ENCODE measurements at regions not wholly inside any gene's neighbourhood (a gene's known extent, or its start where the extent isn't known, plus 50 kb on each side); places are given as distances from the start of the nearest gene placed in this dataset.

DNA sequence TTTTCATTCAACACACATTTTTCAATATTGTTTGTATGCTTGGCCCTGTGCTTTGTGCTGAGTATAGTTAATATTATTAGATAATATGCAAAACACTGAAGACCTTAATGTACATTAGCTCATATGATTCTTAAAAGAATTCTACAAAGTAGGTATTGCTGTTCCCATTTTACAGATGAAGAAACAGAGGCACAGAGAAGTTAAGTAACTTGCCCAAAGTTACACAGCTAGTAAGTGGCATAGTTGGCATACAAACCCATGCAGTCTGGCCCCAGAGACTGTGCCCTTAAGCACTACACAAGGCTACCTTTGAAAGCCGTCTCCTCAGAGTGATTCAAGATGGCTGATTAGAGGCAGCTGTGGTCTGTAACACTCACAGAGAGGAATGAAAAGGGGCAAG, 293.4 kb upstream of the F9 start:
- ATAC-seq, result no peak
- Histone ChIP-seq H3K9me3 (ENCODE audit: control insufficient read depth in 1 of 2, insufficient read depth in 1 of 2, low read depth in 1 of 2, low read length in 2 of 2) (no peaks in the 10 kb centered on the region), H3K79me2 (ENCODE audit: insufficient read depth, low read length) (no peaks in the 10 kb centered on the region), H3K9ac (ENCODE audit: low read length) (no peak overlapping the region), H3K4me3 (replicated peaks in 1 of 2; ENCODE audit: low read depth in 1 of 2, low read length in 2 of 2) (no peak overlapping the region), H3K36me3 (ENCODE audit: control insufficient read depth in 1 of 2, insufficient read depth in 2 of 2, low read length in 2 of 2) (no peaks in the 10 kb centered on the region), H3K27ac (ENCODE audit: low read depth, low read length) (no peak overlapping the region), H3K27me3 (ENCODE audit: insufficient read depth, low read length) (no peaks in the 10 kb centered on the region), H4K20me1 (ENCODE audit: insufficient read depth) (no peaks in the 10 kb centered on the region), H3K4me2 (ENCODE audit: low read length) (no peak overlapping the region), H2AFZ (ENCODE audit: low read depth, low read length, poor library complexity, severe bottlenecking) (no peak overlapping the region), H3K4me1 (ENCODE audit: control insufficient read depth in 1 of 2, insufficient read depth in 2 of 2, low read length in 2 of 2) (no peaks in the 10 kb centered on the region), H3K9me2 (ENCODE audit: insufficient read depth) (no peaks in the 10 kb centered on the region)
- TF ChIP-seq POLR2A (IDR thresholded peaks at IDR 0.05; ENCODE audit: borderline replicate concordance, extremely low read depth, insufficient read depth, insufficient read length) (no peak), CBX3 (IDR thresholded peaks at IDR 0.05; ENCODE audit: low read depth) (no peak), SIN3A (IDR thresholded peaks at IDR 0.05; ENCODE audit: low read depth) (no peak), FOSL1 (IDR thresholded peaks at IDR 0.05; ENCODE audit: low read depth) (no peak), YY1 (IDR thresholded peaks at IDR 0.05; ENCODE audit: extremely low read depth, insufficient replicate concordance, low read depth, low read length) (no peak), MAX (IDR thresholded peaks at IDR 0.05) (no peak), REST (IDR thresholded peaks at IDR 0.05; ENCODE audit: low read depth) (no peak), SRF (IDR thresholded peaks at IDR 0.05; ENCODE audit: low read depth) (no peak), ELF1 (IDR thresholded peaks at IDR 0.05; ENCODE audit: borderline replicate concordance, low read depth) (no peak), CEBPB (IDR thresholded peaks at IDR 0.05; ENCODE audit: low read depth) (no peak)
- TF ChIP-seq, protein P1, sequence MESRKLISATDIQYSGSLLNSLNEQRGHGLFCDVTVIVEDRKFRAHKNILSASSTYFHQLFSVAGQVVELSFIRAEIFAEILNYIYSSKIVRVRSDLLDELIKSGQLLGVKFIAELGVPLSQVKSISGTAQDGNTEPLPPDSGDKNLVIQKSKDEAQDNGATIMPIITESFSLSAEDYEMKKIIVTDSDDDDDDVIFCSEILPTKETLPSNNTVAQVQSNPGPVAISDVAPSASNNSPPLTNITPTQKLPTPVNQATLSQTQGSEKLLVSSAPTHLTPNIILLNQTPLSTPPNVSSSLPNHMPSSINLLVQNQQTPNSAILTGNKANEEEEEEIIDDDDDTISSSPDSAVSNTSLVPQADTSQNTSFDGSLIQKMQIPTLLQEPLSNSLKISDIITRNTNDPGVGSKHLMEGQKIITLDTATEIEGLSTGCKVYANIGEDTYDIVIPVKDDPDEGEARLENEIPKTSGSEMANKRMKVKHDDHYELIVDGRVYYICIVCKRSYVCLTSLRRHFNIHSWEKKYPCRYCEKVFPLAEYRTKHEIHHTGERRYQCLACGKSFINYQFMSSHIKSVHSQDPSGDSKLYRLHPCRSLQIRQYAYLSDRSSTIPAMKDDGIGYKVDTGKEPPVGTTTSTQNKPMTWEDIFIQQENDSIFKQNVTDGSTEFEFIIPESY (IDR thresholded peaks at IDR 0.05; ENCODE audit: extremely low read depth, insufficient replicate concordance, low read length), result no peak
- TF ChIP-seq, protein P2, sequence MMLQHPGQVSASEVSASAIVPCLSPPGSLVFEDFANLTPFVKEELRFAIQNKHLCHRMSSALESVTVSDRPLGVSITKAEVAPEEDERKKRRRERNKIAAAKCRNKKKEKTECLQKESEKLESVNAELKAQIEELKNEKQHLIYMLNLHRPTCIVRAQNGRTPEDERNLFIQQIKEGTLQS (IDR thresholded peaks at IDR 0.05), result no peak
- RAD21 ChIA-PET (ENCODE audit: low non-redundant PET in 1 of 2, low total read pairs in 2 of 2, uncharacterized antibody in 2 of 2, unreplicated experiment in 2 of 2), result no interaction called here
- DNase-seq (ENCODE audit: low read depth, low spot score), result no peak
- CTCF ChIA-PET, result no interaction called here
- intact Hi-C loops (cut with micrococcal nuclease), result no loop called here
- POLR2A ChIA-PET, result no interaction called here
- BruUV-seq (replicated peaks), result no TSS peak

Measured in HCT116 (cell line).